Brain microvascular endothelial cell (primary cell): ENCODE measurements at regions not wholly inside any gene's neighbourhood (a gene's known extent, or its start where the extent isn't known, plus 50 kb on each side); places are given as distances from the start of the nearest gene placed in this dataset.

Experiments used
- DNase-seq: peaks from one replicate; pipeline ENCODE4 v3.0.0-alpha.2; 2020
- H3K27ac ChIP-seq: fragments of 250-450 bp; sonication (Bioruptor Pico); 2 replicates; pipeline ENCODE4 v1.5.1; 2020; ENCODE audit warnings: mild to moderate bottlenecking, moderate library complexity
- H3K27me3 ChIP-seq: fragments of 250-450 bp; sonication (Bioruptor Pico); replicated peaks from 2 replicates; pipeline ENCODE4 v1.5.1; 2020; ENCODE audit warnings: mild to moderate bottlenecking
- H3K36me3 ChIP-seq: fragments of 250-450 bp; sonication (Bioruptor Pico); replicated peaks from 2 replicates; pipeline ENCODE4 v1.5.1; 2020; ENCODE audit warnings: mild to moderate bottlenecking
- H3K4me3 ChIP-seq: 2 replicates; pipeline ENCODE4 v1.5.1; 2011; ENCODE audit warnings: low read depth, mild to moderate bottlenecking, control low read depth, low read length, moderate library complexity
- CTCF ChIP-seq: IDR thresholded peaks from 2 replicates; pipeline ENCODE4 v1.5.1; 2011; ENCODE audit warnings: low read depth, mild to moderate bottlenecking, moderate library complexity, low read length, control low read depth, inconsistent platforms; ENCODE audit errors: missing control alignments
- in situ Hi-C: cut with HindIII; loops from 2 replicates; pipeline ENCODE4 v1.10.0; 2017; ENCODE audit warnings: low sequenced_read_pairs, low pct_ligation_motif_present

DNA sequence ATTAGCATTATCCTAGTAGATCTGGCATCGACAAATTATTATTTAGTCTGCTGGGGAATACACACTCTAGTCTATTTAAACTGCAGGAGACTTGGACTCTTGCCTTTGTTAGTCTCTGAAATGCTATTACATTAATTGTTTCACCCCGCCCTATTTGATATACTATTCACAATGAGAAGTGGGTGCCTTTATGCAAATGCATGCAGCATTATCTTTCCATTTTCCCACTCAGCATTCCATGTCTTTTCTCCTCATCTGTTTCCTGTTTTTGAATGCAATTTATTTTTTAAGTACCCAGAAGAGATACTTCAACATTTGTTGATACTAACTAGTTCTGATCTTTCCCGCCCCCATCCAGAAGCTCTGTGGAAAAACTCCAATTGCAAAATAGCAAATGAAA is 395.3 kb upstream of the NXPH2 start:
- H3K27me3 ChIP-seq = no peaks in the 10 kb centered on the region
- no peak overlapping the region for H3K27ac ChIP-seq
- TF ChIP-seq CTCF = no peak
- no peak for DNase-seq
- no peak overlapping the region for H3K4me3 ChIP-seq
- in situ Hi-C loops = no loop called here
- H3K36me3 ChIP-seq = no peaks in the 10 kb centered on the region

- H3K27me3 ChIP-seq = no peaks in the 10 kb centered on the region
- DNase-seq = peak; percentile 28
- in situ Hi-C loops = no loop called here
- no peak overlapping the region for H3K27ac ChIP-seq
- no peak overlapping the region for H3K4me3 ChIP-seq
- no peak for TF ChIP-seq CTCF
- H3K36me3 ChIP-seq = no peaks in the 10 kb centered on the region
Observed at GRCh38 chr2:139170406-139170805, 390.2 kb upstream of the NXPH2 start.

DNA sequence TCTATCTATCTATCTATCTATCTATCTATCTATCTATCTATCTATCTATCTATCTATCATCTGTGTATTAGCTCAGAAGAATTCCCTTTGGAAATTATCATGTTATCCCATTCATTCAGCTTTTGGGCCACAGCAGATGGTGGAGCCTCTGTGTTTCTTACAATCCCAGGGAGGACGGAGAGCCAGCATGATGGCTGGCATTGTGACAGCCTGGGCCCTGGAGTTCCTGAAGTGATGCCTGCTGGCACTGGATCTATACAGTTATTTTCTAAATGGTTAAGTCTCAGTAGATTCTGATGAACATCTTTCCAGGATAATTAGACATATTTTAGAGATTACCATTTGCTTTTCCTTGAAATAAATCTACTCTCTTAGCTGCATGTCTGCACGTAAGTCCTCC is 385.4 kb upstream of the NXPH2 start:
- no peak for TF ChIP-seq CTCF
- DNase-seq = no peak

DNA sequence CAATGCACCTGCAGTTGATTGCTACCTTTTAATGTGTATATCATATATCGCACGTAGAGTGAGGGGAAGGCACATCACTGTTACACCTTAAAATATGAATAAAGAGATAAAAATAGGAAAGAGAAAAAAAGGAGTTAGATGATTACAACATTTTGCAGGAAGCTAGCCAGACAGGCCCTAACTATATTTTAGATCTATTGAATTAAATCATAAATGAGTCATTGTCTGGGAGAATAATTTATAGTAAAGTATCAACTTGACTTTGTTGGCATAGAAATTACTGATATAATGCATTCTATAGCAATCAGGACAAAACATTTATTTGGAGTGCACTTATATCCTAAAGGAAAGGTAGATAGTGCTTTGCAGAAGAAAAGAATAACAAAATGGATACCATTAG is 384.9 kb upstream of the NXPH2 start:
- Histone ChIP-seq H3K27me3 (no peaks in the 10 kb centered on the region), H3K36me3 (no peaks in the 10 kb centered on the region), H3K27ac (no peak overlapping the region), H3K4me3 (no peak overlapping the region)
- DNase-seq = no peak
- no peak for TF ChIP-seq CTCF
- in situ Hi-C loops = no loop called here

More for the DNA sequence above, 385.4 kb upstream of the NXPH2 start:
- Histone ChIP-seq H3K4me3 (no peak overlapping the region), H3K27me3 (no peaks in the 10 kb centered on the region), H3K27ac (no peak overlapping the region), H3K36me3 (no peaks in the 10 kb centered on the region)
- in situ Hi-C loops = no loop called here

DNA sequence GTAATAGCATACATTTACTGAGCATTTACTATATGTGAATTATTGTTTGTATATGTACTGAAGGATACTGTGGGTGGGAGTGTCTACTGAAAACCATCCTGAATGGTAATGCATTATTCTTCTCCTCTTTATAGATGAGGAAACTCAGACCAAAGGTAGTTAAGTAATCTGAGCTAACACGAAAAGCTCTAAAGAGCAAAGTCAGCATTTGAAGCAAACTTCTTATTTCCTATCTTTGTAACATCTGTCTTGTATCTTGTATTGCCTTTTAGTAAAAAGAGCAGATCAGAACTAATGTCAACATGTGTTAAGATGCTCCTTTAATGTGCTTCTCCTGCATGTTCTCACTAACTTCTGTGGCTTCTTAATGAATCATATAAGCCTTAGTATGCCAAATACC is 382.8 kb upstream of the NXPH2 start:
- in situ Hi-C loops = no loop called here

More for the DNA sequence above, 382.8 kb upstream of the NXPH2 start:
- Histone ChIP-seq H3K27ac (no peak overlapping the region), H3K36me3 (no peaks in the 10 kb centered on the region), H3K27me3 (no peaks in the 10 kb centered on the region), H3K4me3 (no peak overlapping the region)
- no peak for TF ChIP-seq CTCF
- no peak for DNase-seq
